ENCODE measurements at regions not wholly inside any gene's neighbourhood (a gene's known extent, or its start where the extent isn't known, plus 50 kb on each side); places are given as distances from the start of the nearest gene placed in this dataset.

DNA sequence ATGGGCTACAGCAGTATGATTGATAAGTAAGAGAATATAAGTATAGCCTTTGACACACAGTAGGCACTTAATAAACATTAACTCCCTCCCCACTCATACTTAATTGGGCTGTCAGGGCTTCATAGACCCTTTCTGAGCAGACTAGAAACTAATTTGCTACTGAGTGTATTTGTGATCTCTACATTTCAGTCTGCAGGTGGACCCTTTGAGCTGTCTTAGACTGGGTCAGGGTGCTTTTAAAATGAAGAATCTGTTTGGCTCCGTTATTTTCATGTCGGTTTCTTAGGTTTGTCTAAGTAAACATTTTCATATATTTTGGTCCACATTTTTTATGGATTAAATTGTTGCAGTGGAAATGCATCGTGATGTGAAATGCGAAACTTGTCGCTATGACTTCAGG lies 50.3 kb upstream of the SELENOK start:
- no peak overlapping the region for H3K4me3 ChIP-seq (ENCODE audit: low read depth, low read length)
- CTCF ChIA-PET, result no interaction called here
- POLR2A ChIA-PET, result no interaction called here
- no peak for DNase-seq (ENCODE audit: low read depth)
- 0 out of 2 replicates have a peak, but pooled peaks cover 2% of the 10 kb centered on the region for H3K27me3 ChIP-seq (ENCODE audit: control insufficient read depth, insufficient read depth, low read length)
- TF ChIP-seq, protein P1, sequence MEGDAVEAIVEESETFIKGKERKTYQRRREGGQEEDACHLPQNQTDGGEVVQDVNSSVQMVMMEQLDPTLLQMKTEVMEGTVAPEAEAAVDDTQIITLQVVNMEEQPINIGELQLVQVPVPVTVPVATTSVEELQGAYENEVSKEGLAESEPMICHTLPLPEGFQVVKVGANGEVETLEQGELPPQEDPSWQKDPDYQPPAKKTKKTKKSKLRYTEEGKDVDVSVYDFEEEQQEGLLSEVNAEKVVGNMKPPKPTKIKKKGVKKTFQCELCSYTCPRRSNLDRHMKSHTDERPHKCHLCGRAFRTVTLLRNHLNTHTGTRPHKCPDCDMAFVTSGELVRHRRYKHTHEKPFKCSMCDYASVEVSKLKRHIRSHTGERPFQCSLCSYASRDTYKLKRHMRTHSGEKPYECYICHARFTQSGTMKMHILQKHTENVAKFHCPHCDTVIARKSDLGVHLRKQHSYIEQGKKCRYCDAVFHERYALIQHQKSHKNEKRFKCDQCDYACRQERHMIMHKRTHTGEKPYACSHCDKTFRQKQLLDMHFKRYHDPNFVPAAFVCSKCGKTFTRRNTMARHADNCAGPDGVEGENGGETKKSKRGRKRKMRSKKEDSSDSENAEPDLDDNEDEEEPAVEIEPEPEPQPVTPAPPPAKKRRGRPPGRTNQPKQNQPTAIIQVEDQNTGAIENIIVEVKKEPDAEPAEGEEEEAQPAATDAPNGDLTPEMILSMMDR (IDR thresholded peaks at IDR 0.05; ENCODE audit: insufficient read depth, low read depth, low read length), result no peak
- H3K36me3 ChIP-seq (ENCODE audit: control insufficient read depth, insufficient read depth, low read length), result no peaks in the 10 kb centered on the region
